SK-N-SH treated with all-trans-retinoic acid at 6 μM for 48 hours (cell line): ENCODE measurements at regions not wholly inside any gene's neighbourhood (a gene's known extent, or its start where the extent isn't known, plus 50 kb on each side); places are given as distances from the start of the nearest gene placed in this dataset.

ENCODE experiments used
- ESRRG ChIP-seq: fragments of 250-450 bp; sonication (Bioruptor Pico); IDR thresholded peaks from 2 replicates; pipeline ENCODE4 v1.6.1; 2021; ENCODE audit warnings: mild to moderate bottlenecking
- GLIS3 ChIP-seq: fragments of 250-450 bp; sonication (Bioruptor Pico); IDR thresholded peaks from 2 replicates; pipeline ENCODE4 v1.5.0; 2020; ENCODE audit warnings: mild to moderate bottlenecking, moderate library complexity
- ISL1 ChIP-seq: fragments of 250-450 bp; sonication (Bioruptor Pico); IDR thresholded peaks from 2 replicates; pipeline ENCODE4 v2.1.2; 2022; ENCODE audit warnings: mild to moderate bottlenecking, moderate library complexity

GRCh38 chr5:87102841-87103240 is 164.8 kb upstream of the RASA1 start:
- no peak for TF ChIP-seq GLIS3
- TF ChIP-seq ESRRG (CRISPR knock-in tag) = no peak
- TF ChIP-seq ISL1 (CRISPR knock-in tag) = no peak
